Testis (tissue), 2 donors: ENCODE measurements at regions not wholly inside any gene's neighbourhood (a gene's known extent, or its start where the extent isn't known, plus 50 kb on each side); places are given as distances from the start of the nearest gene placed in this dataset.

ENCODE experiments used
- POLR2A ChIP-seq: fragments of 450-650 bp; IDR thresholded peaks from one replicate; pipeline ENCODE4 v1.6.1; 2017; ENCODE audit warnings: antibody characterized with exemption, mild to moderate bottlenecking, moderate library complexity
- TF ChIP-seq, protein P1 (sequence below), 3 experiments: fragments of 450-650 bp in 2 of 3; fragments of 200-600 bp in 1 of 3; sonication (generic) in 1 of 3; IDR thresholded peaks; one replicate each; pipeline ENCODE4 v1.5.1; 2016 to 2019; ENCODE audit warnings: antibody characterized with exemption in 3 of 3, mild to moderate bottlenecking in 2 of 3, moderate library complexity in 1 of 3

- no peak for TF ChIP-seq POLR2A
- TF ChIP-seq, protein P1, sequence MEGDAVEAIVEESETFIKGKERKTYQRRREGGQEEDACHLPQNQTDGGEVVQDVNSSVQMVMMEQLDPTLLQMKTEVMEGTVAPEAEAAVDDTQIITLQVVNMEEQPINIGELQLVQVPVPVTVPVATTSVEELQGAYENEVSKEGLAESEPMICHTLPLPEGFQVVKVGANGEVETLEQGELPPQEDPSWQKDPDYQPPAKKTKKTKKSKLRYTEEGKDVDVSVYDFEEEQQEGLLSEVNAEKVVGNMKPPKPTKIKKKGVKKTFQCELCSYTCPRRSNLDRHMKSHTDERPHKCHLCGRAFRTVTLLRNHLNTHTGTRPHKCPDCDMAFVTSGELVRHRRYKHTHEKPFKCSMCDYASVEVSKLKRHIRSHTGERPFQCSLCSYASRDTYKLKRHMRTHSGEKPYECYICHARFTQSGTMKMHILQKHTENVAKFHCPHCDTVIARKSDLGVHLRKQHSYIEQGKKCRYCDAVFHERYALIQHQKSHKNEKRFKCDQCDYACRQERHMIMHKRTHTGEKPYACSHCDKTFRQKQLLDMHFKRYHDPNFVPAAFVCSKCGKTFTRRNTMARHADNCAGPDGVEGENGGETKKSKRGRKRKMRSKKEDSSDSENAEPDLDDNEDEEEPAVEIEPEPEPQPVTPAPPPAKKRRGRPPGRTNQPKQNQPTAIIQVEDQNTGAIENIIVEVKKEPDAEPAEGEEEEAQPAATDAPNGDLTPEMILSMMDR (IDR thresholded peaks at IDR 0.05), result no peak
These were observed 58.8 kb upstream of the KCTD3 start for GRCh38 chr1:215508311-215508710.
